OCI-LY3 (cell line): ENCODE measurements at regions not wholly inside any gene's neighbourhood (a gene's known extent, or its start where the extent isn't known, plus 50 kb on each side); places are given as distances from the start of the nearest gene placed in this dataset.

Experiments used
- H2AFZ ChIP-seq: fragments of 200-600, 300-600 bp; shearing (Covaris generic); 2 replicates; pipeline ENCODE4 v1.6.0; 2014; ENCODE audit warnings: antibody characterized with exemption, low read depth, low read length
- H3K27ac ChIP-seq: fragments of 200-600, 300-600 bp; sonication (generic); 2 replicates; pipeline ENCODE4 v1.5.1; 2014; ENCODE audit warnings: mild to moderate bottlenecking, low read length, moderate library complexity, mixed read lengths
- H3K27me3 ChIP-seq: fragments of 200-600, 300-600 bp; sonication (generic); 2 replicates; pipeline ENCODE4 v1.6.1; 2014; ENCODE audit warnings: low read depth, low read length, mixed read lengths
- H3K36me3 ChIP-seq: fragments of 200-600, 300-600 bp; sonication (generic); replicated peaks from 2 replicates; pipeline ENCODE3; 2014; ENCODE audit warnings: low read depth, low read length, mixed read lengths
- H3K4me1 ChIP-seq: fragments of 300-600, 200-600 bp; sonication (generic); 2 replicates; pipeline ENCODE4 v1.6.1; 2014; ENCODE audit warnings: low read length, mixed read lengths
- H3K4me2 ChIP-seq: fragments of 200-600, 300-600 bp; sonication (generic); 2 replicates; pipeline ENCODE4 v1.6.1; 2014; ENCODE audit warnings: low read length, mixed read lengths
- H3K4me3 ChIP-seq: fragments of 300-600, 200-600 bp; sonication (generic); 2 replicates; pipeline ENCODE4 v1.5.1; 2014; ENCODE audit warnings: antibody characterized with exemption, mild to moderate bottlenecking, low read length, moderate library complexity
- H3K79me2 ChIP-seq: fragments of 300-600, 200-600 bp; shearing (Covaris generic); 2 replicates; pipeline ENCODE4 v1.6.1; 2014; ENCODE audit warnings: mild to moderate bottlenecking, low read length, mixed read lengths
- H3K9ac ChIP-seq: fragments of 300-600, 200-600 bp; shearing (Covaris generic); 2 replicates; pipeline ENCODE4 v1.6.0; 2014; ENCODE audit warnings: mild to moderate bottlenecking, low read length, moderate library complexity
- H3K9me3 ChIP-seq: fragments of 200-600, 300-600 bp; shearing (Covaris generic); 2 replicates; pipeline ENCODE4 v1.6.1; 2014; ENCODE audit warnings: low read length, mixed read lengths; ENCODE audit not compliant: insufficient read depth
- H4K20me1 ChIP-seq: fragments of 200-600, 300-600 bp; sonication (generic); 2 replicates; pipeline ENCODE4 v1.6.1; 2016; ENCODE audit warnings: low read length, mixed read lengths; ENCODE audit not compliant: insufficient read depth
- EZH2phosphoT487 ChIP-seq: fragments of 200-600 bp; shearing (Covaris generic); IDR thresholded peaks from 2 replicates; pipeline ENCODE4 v1.6.1; 2018; ENCODE audit warnings: antibody characterized with exemption, mixed run types, low read depth
- TF ChIP-seq, protein P1 (sequence below): fragments of 200-600, 300-600 bp; sonication (generic); IDR thresholded peaks from 2 replicates; pipeline ENCODE4 v1.5.1; 2014; ENCODE audit warnings: antibody characterized with exemption, low read length, low read depth

DNA sequence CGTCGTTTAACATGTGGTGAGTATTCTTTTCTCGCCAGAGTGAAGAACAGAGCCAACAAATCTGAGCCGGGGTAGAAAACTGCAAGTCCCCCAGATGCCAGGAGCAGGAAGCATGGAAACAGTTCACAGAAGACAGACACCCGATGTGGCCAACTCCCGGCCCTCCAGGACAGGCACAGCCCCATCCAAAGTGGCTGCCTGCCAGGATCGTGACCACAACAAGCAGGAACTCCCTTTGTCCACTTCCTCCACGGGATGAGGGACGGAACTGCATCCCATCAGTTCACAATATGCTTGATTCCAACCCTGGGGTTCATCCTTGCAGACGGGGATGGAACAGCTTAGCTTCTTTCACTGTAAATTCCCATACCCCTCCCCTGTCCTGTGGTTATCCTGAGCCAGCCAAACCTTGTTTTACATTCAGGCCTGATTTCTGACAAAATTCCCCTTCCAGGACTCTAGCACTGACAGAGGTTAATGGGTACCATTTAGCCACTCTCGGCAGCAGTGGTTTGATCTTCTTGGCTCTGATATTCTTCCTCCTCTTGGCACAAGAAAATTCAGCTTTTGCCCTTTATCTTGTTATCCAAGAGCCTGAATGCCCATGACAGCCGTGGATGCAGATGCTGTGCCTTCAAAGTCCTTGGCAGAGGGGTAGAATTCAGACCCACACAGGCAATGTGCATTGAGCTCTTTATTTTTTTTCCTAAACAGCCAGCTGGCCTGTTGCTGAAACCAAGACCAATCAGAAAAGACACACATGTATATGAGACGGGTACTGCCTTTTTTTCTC is 105.5 kb upstream of the FAM204A start:
- Histone ChIP-seq H3K36me3 (no peaks in the 10 kb centered on the region), H3K27me3 (peaks cover 6% of the 10 kb centered on the region), H3K27ac (no peak overlapping the region), H4K20me1 (no peaks in the 10 kb centered on the region), H3K9ac (no peak overlapping the region), H3K4me2 (no peak overlapping the region), H3K79me2 (no peaks in the 10 kb centered on the region), H2AFZ (no peak overlapping the region), H3K4me1 (no peaks in the 10 kb centered on the region), H3K9me3 (no peaks in the 10 kb centered on the region), H3K4me3 (no peak overlapping the region)
- no peak for TF ChIP-seq EZH2phosphoT487
- TF ChIP-seq, protein P1, sequence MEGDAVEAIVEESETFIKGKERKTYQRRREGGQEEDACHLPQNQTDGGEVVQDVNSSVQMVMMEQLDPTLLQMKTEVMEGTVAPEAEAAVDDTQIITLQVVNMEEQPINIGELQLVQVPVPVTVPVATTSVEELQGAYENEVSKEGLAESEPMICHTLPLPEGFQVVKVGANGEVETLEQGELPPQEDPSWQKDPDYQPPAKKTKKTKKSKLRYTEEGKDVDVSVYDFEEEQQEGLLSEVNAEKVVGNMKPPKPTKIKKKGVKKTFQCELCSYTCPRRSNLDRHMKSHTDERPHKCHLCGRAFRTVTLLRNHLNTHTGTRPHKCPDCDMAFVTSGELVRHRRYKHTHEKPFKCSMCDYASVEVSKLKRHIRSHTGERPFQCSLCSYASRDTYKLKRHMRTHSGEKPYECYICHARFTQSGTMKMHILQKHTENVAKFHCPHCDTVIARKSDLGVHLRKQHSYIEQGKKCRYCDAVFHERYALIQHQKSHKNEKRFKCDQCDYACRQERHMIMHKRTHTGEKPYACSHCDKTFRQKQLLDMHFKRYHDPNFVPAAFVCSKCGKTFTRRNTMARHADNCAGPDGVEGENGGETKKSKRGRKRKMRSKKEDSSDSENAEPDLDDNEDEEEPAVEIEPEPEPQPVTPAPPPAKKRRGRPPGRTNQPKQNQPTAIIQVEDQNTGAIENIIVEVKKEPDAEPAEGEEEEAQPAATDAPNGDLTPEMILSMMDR: no peak

DNA sequence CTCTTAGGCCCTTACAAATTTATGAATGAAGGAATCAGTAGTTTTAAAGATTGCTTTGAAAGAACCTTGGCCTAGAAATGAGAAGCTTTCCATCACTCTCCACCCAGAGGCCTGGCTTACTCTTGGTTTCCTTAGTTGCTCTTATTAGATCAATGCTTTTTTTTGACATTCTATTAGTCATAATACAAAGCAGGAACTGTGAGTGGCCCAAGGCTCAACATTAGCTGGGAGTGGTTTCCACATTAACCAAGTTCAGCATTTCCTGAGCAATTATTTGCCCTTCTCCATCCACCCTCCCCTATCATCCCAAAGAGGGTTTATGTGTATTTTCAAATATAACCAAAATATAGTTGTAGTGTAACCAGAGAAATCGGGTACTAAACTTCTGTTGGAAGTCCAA is 103.4 kb upstream of the FAM204A start:
- TF ChIP-seq, protein P1: no peak
- no peak for TF ChIP-seq EZH2phosphoT487
- H3K4me3 ChIP-seq: no peak overlapping the region
- H2AFZ ChIP-seq: no peak overlapping the region
- no peak overlapping the region for H3K9ac ChIP-seq
- H3K4me1 ChIP-seq: no peaks in the 10 kb centered on the region
- no peak overlapping the region for H3K4me2 ChIP-seq
- no peaks in the 10 kb centered on the region for H3K9me3 ChIP-seq
- no peak overlapping the region for H3K27ac ChIP-seq
- no peaks in the 10 kb centered on the region for H3K79me2 ChIP-seq
- no peaks in the 10 kb centered on the region for H4K20me1 ChIP-seq
- H3K27me3 ChIP-seq: peaks cover 6% of the 10 kb centered on the region; the same call in 1 of the 2 replicates
- no peaks in the 10 kb centered on the region for H3K36me3 ChIP-seq

DNA sequence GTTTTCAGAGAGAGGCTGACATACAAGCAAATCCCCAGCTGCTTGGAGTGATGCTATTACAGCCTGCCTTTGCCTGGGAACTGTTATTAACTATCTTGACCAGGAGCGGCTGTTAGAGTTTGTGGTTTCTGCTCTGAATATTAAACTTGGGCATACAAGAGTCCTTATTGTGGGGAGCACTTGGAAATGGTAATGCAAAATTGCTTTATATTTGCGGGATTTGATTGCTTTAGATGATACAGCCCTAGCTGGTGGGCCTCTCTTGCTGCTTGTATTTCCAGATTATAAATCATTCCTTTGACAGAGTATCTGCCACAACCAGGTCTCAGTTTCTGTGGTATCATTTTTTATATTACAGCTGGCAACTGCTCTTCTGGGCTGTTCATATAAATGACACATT is 101.9 kb upstream of the FAM204A start:
- 0 out of 2 replicates have a peak, but pooled peaks cover 5% of the 10 kb centered on the region for H3K4me1 ChIP-seq
- H3K4me2 ChIP-seq: no peak overlapping the region
- no peaks in the 10 kb centered on the region for H3K36me3 ChIP-seq
- no peaks in the 10 kb centered on the region for H3K79me2 ChIP-seq
- H3K9ac ChIP-seq: no peak overlapping the region
- peaks cover 6% of the 10 kb centered on the region; the same call in 1 of the 2 replicates for H3K27me3 ChIP-seq
- H4K20me1 ChIP-seq: no peaks in the 10 kb centered on the region
- no peak overlapping the region for H3K4me3 ChIP-seq
- no peak overlapping the region for H2AFZ ChIP-seq
- no peak for TF ChIP-seq EZH2phosphoT487
- TF ChIP-seq, protein P1: no peak
- no peaks in the 10 kb centered on the region for H3K9me3 ChIP-seq
- no peak overlapping the region for H3K27ac ChIP-seq

DNA sequence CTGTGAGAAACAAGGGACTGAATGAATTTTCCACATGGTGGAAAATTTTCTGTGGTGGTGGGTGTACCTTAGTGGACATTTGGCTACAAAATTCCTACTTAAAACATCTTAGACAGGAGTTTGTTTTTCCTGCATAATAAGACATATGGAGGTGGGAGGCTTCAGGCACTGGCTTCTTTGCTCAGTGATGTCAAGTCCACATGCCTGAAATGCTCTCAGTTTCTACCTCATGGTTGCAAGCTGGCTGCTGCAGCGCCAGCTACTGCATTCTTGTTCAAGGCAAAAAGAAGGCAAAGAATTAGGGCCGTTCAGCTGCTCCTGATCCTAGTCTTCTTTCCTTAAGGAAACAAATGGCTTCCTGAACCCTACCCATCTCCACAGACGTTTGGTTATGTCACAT is 99.9 kb upstream of the FAM204A start:
- Histone ChIP-seq H3K4me3 (no peak overlapping the region), H2AFZ (no peak overlapping the region), H3K4me1 (0 out of 2 replicates have a peak, but pooled peaks cover 5% of the 10 kb centered on the region), H3K27ac (no peak overlapping the region), H3K27me3 (peaks cover 6% of the 10 kb centered on the region; the same call in 1 of the 2 replicates), H4K20me1 (no peaks in the 10 kb centered on the region), H3K79me2 (no peaks in the 10 kb centered on the region), H3K9me3 (no peaks in the 10 kb centered on the region), H3K36me3 (no peaks in the 10 kb centered on the region), H3K9ac (no peak overlapping the region), H3K4me2 (no peak overlapping the region)
- TF ChIP-seq, protein P1: no peak
- TF ChIP-seq EZH2phosphoT487: no peak
